ENCODE measurements at regions not wholly inside any gene's neighbourhood (a gene's known extent, or its start where the extent isn't known, plus 50 kb on each side); places are given as distances from the start of the nearest gene placed in this dataset.

- DNase-seq (ENCODE audit: low spot score) (no peak), ATAC-seq (ENCODE audit: insufficient number of reproducible peaks, low FRiP score, low read depth) (no peak)
- no peak for TF ChIP-seq CTCF (IDR thresholded peaks at IDR 0.05)
- Histone ChIP-seq H3K27me3 (replicated peaks; ENCODE audit: insufficient read depth) (no peaks in the 10 kb centered on the region), H3K9me3 (no peaks in the 10 kb centered on the region), H3K4me3 (no peak overlapping the region), H3K36me3 (no peaks in the 10 kb centered on the region), H3K4me1 (ENCODE audit: control insufficient read depth in 1 of 2, low read depth in 2 of 2) (no peaks in the 10 kb centered on the region), H3K27ac (no peak overlapping the region)
Measured at GRCh38 chr2:65587779-65588178, 155.4 kb upstream of the SPRED2 start.

GRCh38 chr2:65586516-65586915, 154.1 kb upstream of the SPRED2 start:
- Histone ChIP-seq H3K36me3 (no peaks in the 10 kb centered on the region), H3K27me3 (replicated peaks; ENCODE audit: insufficient read depth) (no peaks in the 10 kb centered on the region), H3K27ac (no peak overlapping the region), H3K4me3 (no peak overlapping the region), H3K9me3 (no peaks in the 10 kb centered on the region), H3K4me1 (ENCODE audit: control insufficient read depth in 1 of 2, low read depth in 2 of 2) (no peaks in the 10 kb centered on the region)
- DNase-seq (ENCODE audit: low spot score) (no peak), ATAC-seq (ENCODE audit: insufficient number of reproducible peaks, low FRiP score, low read depth) (no peak)
- no peak for TF ChIP-seq CTCF (IDR thresholded peaks at IDR 0.05)

- Histone ChIP-seq H3K4me1 (ENCODE audit: control insufficient read depth in 1 of 2, low read depth in 2 of 2) (no peaks in the 10 kb centered on the region), H3K36me3 (no peaks in the 10 kb centered on the region), H3K9me3 (no peaks in the 10 kb centered on the region), H3K27ac (no peak overlapping the region), H3K4me3 (no peak overlapping the region), H3K27me3 (replicated peaks; ENCODE audit: insufficient read depth) (no peaks in the 10 kb centered on the region)
- no peak for TF ChIP-seq CTCF (IDR thresholded peaks at IDR 0.05)
- no peak for DNase-seq (ENCODE audit: low spot score)
- ATAC-seq (ENCODE audit: insufficient number of reproducible peaks, low FRiP score, low read depth), result no peak
Measured at GRCh38 chr2:65583061-65583460, 150.7 kb upstream of the SPRED2 start.

- TF ChIP-seq CTCF (IDR thresholded peaks at IDR 0.05), result no peak
- H3K4me1 ChIP-seq (ENCODE audit: control insufficient read depth in 1 of 2, low read depth in 2 of 2), result peaks cover 0 to 4% of the 10 kb centered on the region in 2 donors
- no peak overlapping the region for H3K4me3 ChIP-seq
- DNase-seq (ENCODE audit: low spot score), result no peak
- H3K27ac ChIP-seq, result no peak overlapping the region
- H3K9me3 ChIP-seq, result no peaks in the 10 kb centered on the region
- H3K27me3 ChIP-seq (replicated peaks; ENCODE audit: insufficient read depth), result no peaks in the 10 kb centered on the region
- ATAC-seq (ENCODE audit: insufficient number of reproducible peaks, low FRiP score, low read depth), result no peak
- no peaks in the 10 kb centered on the region for H3K36me3 ChIP-seq
Measured at GRCh38 chr2:65582364-65582763, 150.0 kb upstream of the SPRED2 start.

- Histone ChIP-seq H3K4me3 (no peak overlapping the region), H3K27me3 (replicated peaks; ENCODE audit: insufficient read depth) (no peaks in the 10 kb centered on the region), H3K4me1 (ENCODE audit: control insufficient read depth in 1 of 2, low read depth in 2 of 2) (peaks cover 9 to 19% of the 10 kb centered on the region in 2 donors), H3K27ac (no peak overlapping the region), H3K9me3 (no peaks in the 10 kb centered on the region), H3K36me3 (no peaks in the 10 kb centered on the region)
- ATAC-seq (ENCODE audit: insufficient number of reproducible peaks, low FRiP score, low read depth) (no peak), DNase-seq (ENCODE audit: low spot score) (no peak)
- no peak for TF ChIP-seq CTCF (IDR thresholded peaks at IDR 0.05)
Measured at GRCh38 chr2:65580824-65581223, 148.4 kb upstream of the SPRED2 start.
